ENCODE measurements at regions not wholly inside any gene's neighbourhood (a gene's known extent, or its start where the extent isn't known, plus 50 kb on each side); places are given as distances from the start of the nearest gene placed in this dataset.

DNA sequence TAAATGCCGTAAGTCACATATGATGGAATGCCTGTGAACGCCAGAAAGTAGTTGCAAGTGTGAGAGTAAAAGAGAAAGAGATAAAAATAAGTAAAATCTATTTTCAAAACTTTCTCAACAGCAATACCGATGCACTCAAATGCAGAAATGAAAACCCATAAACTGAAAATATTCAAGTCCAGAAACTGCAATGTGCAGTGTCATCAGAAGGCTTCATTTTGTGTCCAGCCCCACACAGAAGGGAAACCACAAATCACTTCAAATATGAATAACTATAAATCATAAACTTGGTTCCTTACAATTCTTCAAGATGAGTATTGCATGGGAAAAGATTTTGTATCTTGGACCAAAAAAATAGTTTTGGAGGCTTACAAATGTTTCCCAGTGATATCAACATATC, 375.2 kb upstream of the ANO5 start:
- Mint-ChIP-seq H3K27ac (no peak overlapping the region), H3K4me1 (ENCODE audit: low read depth) (no peaks in the 10 kb centered on the region), H3K9me3 (peaks cover 3% of the 10 kb centered on the region), H3K27me3 (no peaks in the 10 kb centered on the region), H3K36me3 (ENCODE audit: low read depth) (no peaks in the 10 kb centered on the region), H3K4me3 (no peak overlapping the region)
- TF ChIP-seq CTCF (IDR thresholded peaks at IDR 0.05) = no peak
- H3K36me3 ChIP-seq (ENCODE audit: insufficient read depth, low read length) = no peaks in the 10 kb centered on the region
- no peak for ATAC-seq (ENCODE audit: poor library complexity)
- CTCF ChIA-PET = no interaction called here
- H3K4me1 ChIP-seq (ENCODE audit: insufficient read depth, low read length) = no peaks in the 10 kb centered on the region
- no peak overlapping the region for H3K27ac ChIP-seq (ENCODE audit: low read depth in 1 of 2, low read length in 2 of 2)
- no peak for DNase-seq
- H3K27me3 ChIP-seq (ENCODE audit: control insufficient read depth in 1 of 2, insufficient read depth in 2 of 2, low read length in 2 of 2) = no peaks in the 10 kb centered on the region
- H3K4me3 ChIP-seq (ENCODE audit: low read length) = no peak overlapping the region
- intact Hi-C loops (cut with DNase I, micrococcal nuclease) = no loop called here
- peaks cover 4 to 15% of the 10 kb centered on the region in 2 experiments for H3K9me3 ChIP-seq (ENCODE audit: control insufficient read depth in 1 of 2, insufficient read depth in 1 of 2, low read length in 2 of 2)
- POLR2A ChIA-PET = no interaction called here

GRCh38 chr11:21820176-21820575, 372.7 kb upstream of the ANO5 start:
- intact Hi-C loops (cut with DNase I, micrococcal nuclease) = no loop called here
- ATAC-seq (ENCODE audit: poor library complexity) = no peak

GRCh38 chr11:21825127-21825526, 367.8 kb upstream of the ANO5 start:
- no peaks in the 10 kb centered on the region for H3K4me1 Mint-ChIP-seq (ENCODE audit: low read depth)
- Histone ChIP-seq H3K36me3 (ENCODE audit: insufficient read depth, low read length) (no peaks in the 10 kb centered on the region), H3K27ac (ENCODE audit: low read depth in 1 of 2, low read length in 2 of 2) (no peak overlapping the region), H3K9me3 (ENCODE audit: control insufficient read depth in 1 of 2, insufficient read depth in 1 of 2, low read length in 2 of 2) (peaks cover 0 to 4% of the 10 kb centered on the region in 2 experiments), H3K4me3 (ENCODE audit: low read length) (no peak overlapping the region), H3K4me1 (ENCODE audit: insufficient read depth, low read length) (no peaks in the 10 kb centered on the region), H3K27me3 (ENCODE audit: control insufficient read depth in 1 of 2, insufficient read depth in 2 of 2, low read length in 2 of 2) (no peaks in the 10 kb centered on the region)
- no peak for TF ChIP-seq CTCF (IDR thresholded peaks at IDR 0.05)
- DNase-seq (no peak), ATAC-seq (ENCODE audit: poor library complexity) (no peak)
- H3K36me3 Mint-ChIP-seq (ENCODE audit: low read depth) = no peaks in the 10 kb centered on the region
- ChIA-PET CTCF (no interaction called here), POLR2A (no interaction called here)
- no peak overlapping the region for H3K27ac Mint-ChIP-seq
- intact Hi-C loops (cut with DNase I, micrococcal nuclease) = no loop called here
- no peaks in the 10 kb centered on the region for H3K27me3 Mint-ChIP-seq
- H3K4me3 Mint-ChIP-seq = no peak overlapping the region
- H3K9me3 Mint-ChIP-seq = no peaks in the 10 kb centered on the region

More at GRCh38 chr11:21820176-21820575, 372.7 kb upstream of the ANO5 start:
- POLR2A ChIA-PET = no interaction called here
- Mint-ChIP-seq H3K9me3 (no peaks in the 10 kb centered on the region), H3K36me3 (ENCODE audit: low read depth) (no peaks in the 10 kb centered on the region), H3K4me1 (ENCODE audit: low read depth) (no peaks in the 10 kb centered on the region), H3K4me3 (no peak overlapping the region), H3K27me3 (no peaks in the 10 kb centered on the region), H3K27ac (no peak overlapping the region)
- Histone ChIP-seq H3K27ac (ENCODE audit: low read depth in 1 of 2, low read length in 2 of 2) (no peak overlapping the region), H3K4me3 (ENCODE audit: low read length) (no peak overlapping the region), H3K4me1 (ENCODE audit: insufficient read depth, low read length) (no peaks in the 10 kb centered on the region), H3K36me3 (ENCODE audit: insufficient read depth, low read length) (no peaks in the 10 kb centered on the region), H3K27me3 (ENCODE audit: control insufficient read depth in 1 of 2, insufficient read depth in 2 of 2, low read length in 2 of 2) (no peaks in the 10 kb centered on the region), H3K9me3 (ENCODE audit: control insufficient read depth in 1 of 2, insufficient read depth in 1 of 2, low read length in 2 of 2) (peaks cover 3 to 4% of the 10 kb centered on the region in 2 experiments)
- TF ChIP-seq CTCF (IDR thresholded peaks at IDR 0.05) = no peak
- no peak for DNase-seq
- CTCF ChIA-PET = no interaction called here

All from CD4-positive, alpha-beta T cell (primary cell).